22Rv1 (cell line): ENCODE measurements at regions not wholly inside any gene's neighbourhood (a gene's known extent, or its start where the extent isn't known, plus 50 kb on each side); places are given as distances from the start of the nearest gene placed in this dataset.

ENCODE experiments used
- ZFX ChIP-seq: fragments of 450-650 bp; IDR thresholded peaks from 2 replicates; pipeline ENCODE4 v1.6.1; 2017; ENCODE audit warnings: antibody characterized with exemption, borderline replicate concordance
- TF ChIP-seq, protein P1 (sequence below): fragments of 450-650 bp; IDR thresholded peaks from 2 replicates; pipeline ENCODE4 v1.5.1; 2017; ENCODE audit warnings: mild to moderate bottlenecking

DNA sequence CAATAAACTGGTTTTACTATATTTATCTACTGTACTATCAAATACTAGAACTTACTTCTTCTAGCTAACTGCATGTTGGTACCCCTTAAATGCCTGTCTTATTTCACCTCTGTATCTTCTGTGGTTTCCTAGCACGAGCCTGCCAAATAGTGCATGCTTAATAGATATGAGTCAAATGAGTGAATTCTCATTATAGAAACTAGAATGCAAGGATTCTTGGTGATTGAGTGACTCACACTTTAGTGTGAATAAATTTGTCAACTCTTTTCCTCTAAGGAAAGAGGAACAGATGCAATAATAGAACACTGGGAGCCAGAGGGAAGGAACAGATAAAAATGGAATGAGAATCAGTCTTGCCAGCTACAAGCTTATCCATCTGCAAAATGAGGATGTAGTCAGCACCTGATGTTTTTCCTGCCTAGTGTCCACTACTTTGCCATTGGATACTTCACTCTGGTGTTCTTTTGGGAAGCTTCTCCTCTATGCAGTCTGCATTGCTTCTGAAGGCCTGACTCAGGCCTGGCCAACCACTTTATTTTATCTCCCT, 189.1 kb upstream of the CADPS start:
- TF ChIP-seq, protein P1, sequence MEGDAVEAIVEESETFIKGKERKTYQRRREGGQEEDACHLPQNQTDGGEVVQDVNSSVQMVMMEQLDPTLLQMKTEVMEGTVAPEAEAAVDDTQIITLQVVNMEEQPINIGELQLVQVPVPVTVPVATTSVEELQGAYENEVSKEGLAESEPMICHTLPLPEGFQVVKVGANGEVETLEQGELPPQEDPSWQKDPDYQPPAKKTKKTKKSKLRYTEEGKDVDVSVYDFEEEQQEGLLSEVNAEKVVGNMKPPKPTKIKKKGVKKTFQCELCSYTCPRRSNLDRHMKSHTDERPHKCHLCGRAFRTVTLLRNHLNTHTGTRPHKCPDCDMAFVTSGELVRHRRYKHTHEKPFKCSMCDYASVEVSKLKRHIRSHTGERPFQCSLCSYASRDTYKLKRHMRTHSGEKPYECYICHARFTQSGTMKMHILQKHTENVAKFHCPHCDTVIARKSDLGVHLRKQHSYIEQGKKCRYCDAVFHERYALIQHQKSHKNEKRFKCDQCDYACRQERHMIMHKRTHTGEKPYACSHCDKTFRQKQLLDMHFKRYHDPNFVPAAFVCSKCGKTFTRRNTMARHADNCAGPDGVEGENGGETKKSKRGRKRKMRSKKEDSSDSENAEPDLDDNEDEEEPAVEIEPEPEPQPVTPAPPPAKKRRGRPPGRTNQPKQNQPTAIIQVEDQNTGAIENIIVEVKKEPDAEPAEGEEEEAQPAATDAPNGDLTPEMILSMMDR, result no peak
- TF ChIP-seq ZFX, result no peak
